GM10266 (cell line): ENCODE measurements at regions not wholly inside any gene's neighbourhood (a gene's known extent, or its start where the extent isn't known, plus 50 kb on each side); places are given as distances from the start of the nearest gene placed in this dataset.
"Not testable (repeated sequence)": the region's sequence is repeated elsewhere in the genome, so short reads cannot be mapped to it uniquely, and the experiment has no call there.

Experiments used
- DNase-seq: peaks from one replicate; pipeline ENCODE4 v3.0.0; 2012; ENCODE audit errors: extremely low spot score
- TF ChIP-seq, protein P1 (sequence below): IDR thresholded peaks from 2 replicates; pipeline ENCODE4 v1.5.1; 2012; ENCODE audit warnings: mild to moderate bottlenecking, low read depth; ENCODE audit not compliant: control insufficient read depth, insufficient read depth; ENCODE audit errors: missing control alignments

GRCh38 chr3:152210697-152211096, 58.0 kb upstream of the MBNL1 start:
- TF ChIP-seq, protein P1, sequence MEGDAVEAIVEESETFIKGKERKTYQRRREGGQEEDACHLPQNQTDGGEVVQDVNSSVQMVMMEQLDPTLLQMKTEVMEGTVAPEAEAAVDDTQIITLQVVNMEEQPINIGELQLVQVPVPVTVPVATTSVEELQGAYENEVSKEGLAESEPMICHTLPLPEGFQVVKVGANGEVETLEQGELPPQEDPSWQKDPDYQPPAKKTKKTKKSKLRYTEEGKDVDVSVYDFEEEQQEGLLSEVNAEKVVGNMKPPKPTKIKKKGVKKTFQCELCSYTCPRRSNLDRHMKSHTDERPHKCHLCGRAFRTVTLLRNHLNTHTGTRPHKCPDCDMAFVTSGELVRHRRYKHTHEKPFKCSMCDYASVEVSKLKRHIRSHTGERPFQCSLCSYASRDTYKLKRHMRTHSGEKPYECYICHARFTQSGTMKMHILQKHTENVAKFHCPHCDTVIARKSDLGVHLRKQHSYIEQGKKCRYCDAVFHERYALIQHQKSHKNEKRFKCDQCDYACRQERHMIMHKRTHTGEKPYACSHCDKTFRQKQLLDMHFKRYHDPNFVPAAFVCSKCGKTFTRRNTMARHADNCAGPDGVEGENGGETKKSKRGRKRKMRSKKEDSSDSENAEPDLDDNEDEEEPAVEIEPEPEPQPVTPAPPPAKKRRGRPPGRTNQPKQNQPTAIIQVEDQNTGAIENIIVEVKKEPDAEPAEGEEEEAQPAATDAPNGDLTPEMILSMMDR = no peak
- no peak for DNase-seq

GRCh38 chr3:152211655-152212054, 57.1 kb upstream of the MBNL1 start:
- no peak for DNase-seq
- TF ChIP-seq, protein P1 = no peak

GRCh38 chr3:152213203-152213602, 55.5 kb upstream of the MBNL1 start:
- TF ChIP-seq, protein P1 = no peak
- DNase-seq = no peak

DNA sequence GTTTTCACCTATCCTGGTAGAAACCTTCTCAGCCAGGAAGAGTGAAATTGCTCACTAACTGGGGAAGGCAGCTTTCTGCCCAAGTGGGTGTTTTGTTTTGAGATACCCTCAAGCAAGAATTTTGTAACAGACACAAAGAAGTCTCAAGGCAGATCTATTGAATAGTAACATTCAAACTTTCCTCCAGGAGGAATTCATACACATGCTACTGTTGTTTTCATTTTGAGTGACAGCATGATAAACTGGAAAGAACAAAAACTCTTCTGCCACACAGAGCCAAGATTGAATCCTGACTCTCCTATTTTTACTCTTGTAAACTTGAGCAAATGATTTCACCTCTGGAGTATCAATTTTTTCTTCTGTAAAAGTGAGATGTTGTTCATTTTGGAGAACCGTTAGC, 54.8 kb upstream of the MBNL1 start:
- TF ChIP-seq, protein P1 = no peak
- DNase-seq = no peak

DNA sequence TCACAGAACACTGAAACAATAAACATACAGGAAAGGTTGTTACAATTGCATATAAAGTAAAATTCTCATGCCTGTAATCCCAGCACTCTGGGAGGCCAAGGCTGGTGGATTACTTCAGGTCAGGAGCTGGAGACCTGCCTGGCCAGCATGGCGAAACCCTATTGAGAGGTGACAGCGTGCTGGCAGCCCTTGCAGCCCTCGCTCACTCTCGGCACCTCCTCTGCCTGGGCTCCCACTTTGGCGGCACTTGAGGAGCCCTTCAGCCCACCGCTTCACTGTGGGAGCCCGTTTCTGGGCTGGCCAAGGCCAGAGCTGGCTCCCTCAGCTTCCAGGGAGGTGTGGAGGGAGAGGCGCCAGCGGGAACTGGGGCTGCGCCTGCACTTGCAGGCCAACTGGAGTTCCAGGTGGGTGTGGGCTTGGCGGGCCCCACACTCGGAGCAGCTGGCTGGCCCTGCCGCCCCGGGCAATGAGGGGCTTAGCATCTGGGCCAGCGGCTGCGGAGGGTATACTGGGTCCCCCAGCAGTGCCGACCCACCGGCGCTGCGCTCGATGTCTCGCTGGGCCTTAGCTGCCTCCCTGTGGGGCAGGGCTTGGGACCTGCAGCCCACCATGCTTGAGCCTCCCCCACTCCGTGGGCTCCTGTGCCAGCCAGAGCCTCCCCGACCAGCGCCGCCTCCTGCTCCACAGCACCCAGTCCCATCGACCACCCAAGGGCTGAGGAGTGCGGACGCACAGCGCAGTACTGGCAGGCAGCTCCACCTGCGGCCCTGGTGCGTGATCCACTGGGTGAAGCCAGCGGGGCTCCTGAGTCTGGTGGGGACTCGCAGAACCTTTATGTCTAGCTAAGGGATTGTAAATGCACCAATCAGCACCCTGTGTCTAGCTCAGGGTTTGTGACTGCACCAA, 51.5 kb upstream of the MBNL1 start:
- not testable (repeated sequence) for DNase-seq

GRCh38 chr3:152218602-152219001, 50.1 kb upstream of the MBNL1 start:
- TF ChIP-seq, protein P1 = no peak
- DNase-seq = no peak
